ENCODE measurements at regions not wholly inside any gene's neighbourhood (a gene's known extent, or its start where the extent isn't known, plus 50 kb on each side); places are given as distances from the start of the nearest gene placed in this dataset.

DNA sequence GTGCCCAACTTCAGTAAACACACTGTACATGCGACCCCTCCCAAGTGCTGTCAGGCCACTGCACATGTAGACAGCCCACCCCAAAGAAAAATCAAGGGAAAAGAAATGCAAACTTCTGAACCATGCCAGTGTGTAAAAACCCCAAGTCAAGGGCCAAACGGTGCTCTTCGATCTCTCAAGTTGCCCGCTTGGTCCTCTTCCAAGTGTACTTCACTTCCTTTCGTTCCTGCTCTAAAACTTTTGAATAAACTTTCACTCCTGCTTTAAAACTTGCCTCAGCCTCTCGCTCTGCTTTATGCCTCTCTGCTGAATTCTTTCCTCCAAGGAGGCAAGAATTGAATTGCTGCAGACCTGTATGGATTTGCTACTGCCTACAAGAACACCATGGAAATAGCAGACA, 600.7 kb downstream of the KCTD12 start:
- TF ChIP-seq POLR2A (IDR thresholded peaks at IDR 0.05; ENCODE audit: low read depth, low read length) (no peak), TAF1 (IDR thresholded peaks at IDR 0.05; ENCODE audit: low read depth, low read length) (no peak)
